ENCODE measurements at regions not wholly inside any gene's neighbourhood (a gene's known extent, or its start where the extent isn't known, plus 50 kb on each side); places are given as distances from the start of the nearest gene placed in this dataset.

DNA sequence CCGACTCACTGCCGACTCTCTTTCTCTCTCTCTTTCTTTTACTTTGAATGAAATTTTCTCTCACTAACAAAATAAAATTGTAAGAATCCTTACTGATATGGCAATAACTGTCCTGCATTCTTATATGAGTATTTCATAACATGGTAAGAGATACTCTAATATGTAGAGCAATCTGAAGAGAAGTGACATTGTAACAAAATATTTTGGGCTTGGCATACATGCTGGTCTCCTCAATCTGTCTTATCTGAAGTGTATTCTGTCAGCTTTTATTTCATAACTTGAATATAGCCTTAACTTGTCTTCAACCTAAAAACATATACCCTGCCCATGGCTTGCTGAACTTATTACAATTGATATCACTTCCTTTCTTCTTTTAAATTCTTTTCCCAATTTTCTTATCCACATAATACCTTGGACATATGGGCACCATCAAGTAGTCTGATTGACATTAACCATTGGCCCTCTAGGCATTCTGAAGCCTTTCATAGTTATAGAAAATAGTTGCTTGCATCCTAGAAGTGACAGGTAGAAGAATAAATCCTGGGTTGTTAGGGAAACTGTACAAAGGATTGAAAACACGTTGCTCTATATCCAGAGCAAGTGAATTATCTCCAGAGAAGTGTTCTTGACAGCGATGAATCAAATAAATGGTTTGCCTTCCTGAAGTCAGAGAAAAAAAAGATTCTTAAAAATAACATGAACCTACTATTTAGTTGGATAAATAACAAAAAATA, 537.6 kb upstream of the TYRP1 start:
- TF ChIP-seq, protein P1, sequence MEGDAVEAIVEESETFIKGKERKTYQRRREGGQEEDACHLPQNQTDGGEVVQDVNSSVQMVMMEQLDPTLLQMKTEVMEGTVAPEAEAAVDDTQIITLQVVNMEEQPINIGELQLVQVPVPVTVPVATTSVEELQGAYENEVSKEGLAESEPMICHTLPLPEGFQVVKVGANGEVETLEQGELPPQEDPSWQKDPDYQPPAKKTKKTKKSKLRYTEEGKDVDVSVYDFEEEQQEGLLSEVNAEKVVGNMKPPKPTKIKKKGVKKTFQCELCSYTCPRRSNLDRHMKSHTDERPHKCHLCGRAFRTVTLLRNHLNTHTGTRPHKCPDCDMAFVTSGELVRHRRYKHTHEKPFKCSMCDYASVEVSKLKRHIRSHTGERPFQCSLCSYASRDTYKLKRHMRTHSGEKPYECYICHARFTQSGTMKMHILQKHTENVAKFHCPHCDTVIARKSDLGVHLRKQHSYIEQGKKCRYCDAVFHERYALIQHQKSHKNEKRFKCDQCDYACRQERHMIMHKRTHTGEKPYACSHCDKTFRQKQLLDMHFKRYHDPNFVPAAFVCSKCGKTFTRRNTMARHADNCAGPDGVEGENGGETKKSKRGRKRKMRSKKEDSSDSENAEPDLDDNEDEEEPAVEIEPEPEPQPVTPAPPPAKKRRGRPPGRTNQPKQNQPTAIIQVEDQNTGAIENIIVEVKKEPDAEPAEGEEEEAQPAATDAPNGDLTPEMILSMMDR (IDR thresholded peaks at IDR 0.05; ENCODE audit: insufficient read depth, low read depth, low read length, missing control alignments), result no peak
- DNase-seq (ENCODE audit: low read depth), result no peak
- H3K4me3 ChIP-seq (ENCODE audit: low read length), result no peak overlapping the region

DNA sequence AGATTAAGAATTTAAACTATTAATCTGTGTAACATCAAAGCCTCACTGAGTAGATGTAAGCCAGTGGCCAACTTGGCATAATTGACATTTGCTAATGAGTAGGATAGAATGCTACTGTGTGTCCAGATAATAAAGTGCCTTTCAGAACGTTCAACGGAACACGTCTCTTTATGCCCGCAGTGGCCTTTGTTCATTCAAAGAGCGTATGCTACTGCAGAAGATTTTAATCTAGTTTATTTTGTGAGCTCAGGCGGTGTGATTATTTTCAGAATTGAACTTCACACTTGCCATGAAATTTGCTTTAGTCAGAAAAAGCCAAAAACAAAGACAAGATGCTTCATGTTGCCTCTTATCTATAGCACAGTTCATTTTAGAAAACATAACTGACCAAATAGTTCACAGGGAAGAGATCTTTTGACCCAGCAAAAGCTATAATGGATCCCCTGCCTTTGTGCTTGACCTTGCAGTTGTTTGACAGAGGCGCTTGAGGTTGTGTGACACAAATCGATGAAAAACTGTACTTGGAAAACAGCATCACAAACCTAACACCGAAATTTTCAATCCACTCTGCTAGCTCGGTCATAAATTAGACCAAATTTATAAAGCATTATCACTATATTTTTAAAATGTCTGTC, 530.9 kb upstream of the TYRP1 start:
- H3K4me3 ChIP-seq (ENCODE audit: low read length), result no peak overlapping the region
- TF ChIP-seq, protein P1 (IDR thresholded peaks at IDR 0.05; ENCODE audit: insufficient read depth, low read depth, low read length, missing control alignments), result no peak
- DNase-seq (ENCODE audit: low read depth), result no peak

DNA sequence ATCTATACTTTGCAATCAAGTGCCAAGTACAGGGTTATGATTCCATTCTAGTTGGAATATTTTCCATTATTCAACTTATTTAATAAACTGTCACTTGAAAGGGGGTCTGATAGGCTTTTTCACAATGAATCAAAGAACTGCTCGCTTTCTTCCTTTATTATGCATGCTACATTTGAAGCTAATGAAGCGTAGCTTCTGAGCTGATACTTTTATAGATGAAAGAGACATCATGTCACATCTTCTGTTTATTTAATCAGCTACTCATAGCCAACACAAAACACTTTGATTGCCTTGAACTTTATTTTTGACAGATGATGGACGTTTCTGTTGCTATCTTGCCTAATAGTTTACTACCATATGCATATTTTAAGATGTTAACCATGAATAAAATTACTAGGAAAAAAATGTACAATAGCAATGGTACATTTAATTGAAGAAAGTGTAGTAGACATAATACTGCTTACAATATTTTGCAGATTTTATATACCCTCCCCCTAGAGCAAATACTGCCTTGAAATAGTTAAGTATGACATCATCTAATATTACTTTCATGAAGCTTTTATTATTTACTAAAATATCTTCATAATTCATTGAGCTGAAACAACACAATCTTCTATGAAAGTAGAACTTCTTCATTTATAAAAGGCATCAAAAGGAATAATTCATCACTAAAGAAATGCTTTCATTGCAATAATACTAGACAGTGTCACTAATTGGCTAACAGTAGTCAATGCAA, 529.3 kb upstream of the TYRP1 start:
- DNase-seq (ENCODE audit: low read depth), result no peak
- H3K4me3 ChIP-seq (ENCODE audit: low read length), result no peak overlapping the region
- TF ChIP-seq, protein P1 (IDR thresholded peaks at IDR 0.05; ENCODE audit: insufficient read depth, low read depth, low read length, missing control alignments), result no peak

- no peak overlapping the region for H3K4me3 ChIP-seq (ENCODE audit: low read length)
- no peak for DNase-seq (ENCODE audit: low read depth)
- TF ChIP-seq, protein P1 (IDR thresholded peaks at IDR 0.05; ENCODE audit: insufficient read depth, low read depth, low read length, missing control alignments), result no peak
Measured at GRCh38 chr9:12166518-12166917, 526.7 kb upstream of the TYRP1 start.

- H3K4me3 ChIP-seq (ENCODE audit: low read length), result no peak overlapping the region
- TF ChIP-seq, protein P1 (IDR thresholded peaks at IDR 0.05; ENCODE audit: insufficient read depth, low read depth, low read length, missing control alignments), result no peak
- DNase-seq (ENCODE audit: low read depth), result no peak
Measured at GRCh38 chr9:12170456-12170855, 522.7 kb upstream of the TYRP1 start.

GRCh38 chr9:12178634-12179033, 514.6 kb upstream of the TYRP1 start:
- H3K4me3 ChIP-seq (ENCODE audit: low read length), result no peak overlapping the region
- DNase-seq (ENCODE audit: low read depth), result no peak
- TF ChIP-seq, protein P1 (IDR thresholded peaks at IDR 0.05; ENCODE audit: insufficient read depth, low read depth, low read length, missing control alignments), result no peak
